Calu3 (cell line): ENCODE measurements at regions not wholly inside any gene's neighbourhood (a gene's known extent, or its start where the extent isn't known, plus 50 kb on each side); places are given as distances from the start of the nearest gene placed in this dataset.

Experiments
- BruUV-seq: library from RNA; stranded (reverse); fragments of 400-500 nt; replicated peaks from 2 replicates; lab custom pipeline; 2021; lab: Mats Ljungman, UMichigan
- CTCF ChIA-PET: fragments of 300-600 bp; sonication (Branson Sonifier 250); formaldehyde crosslinking; loops from one replicate; lab custom pipeline; 2022; ENCODE audit warnings: antibody characterized with exemption; lab: Charles Lee
- DNase-seq: peaks from one replicate; pipeline ENCODE4 v3.0.0; 2022
- H3K27ac Mint-ChIP-seq: one replicate; pipeline ENCODE4 v1.8.0; 2022; ENCODE audit warnings: mixed read lengths; ENCODE audit not compliant: unreplicated experiment
- H3K27me3 Mint-ChIP-seq: one replicate; pipeline ENCODE4 v1.8.0; 2022; ENCODE audit warnings: mixed read lengths; ENCODE audit not compliant: unreplicated experiment
- H3K36me3 Mint-ChIP-seq: one replicate; pipeline ENCODE4 v1.8.0; 2022; ENCODE audit warnings: mild to moderate bottlenecking, moderate library complexity, mixed read lengths; ENCODE audit not compliant: insufficient read depth, unreplicated experiment
- H3K4me1 Mint-ChIP-seq: one replicate; pipeline ENCODE4 v1.8.0; 2022; ENCODE audit warnings: mild to moderate bottlenecking, low read depth, mixed read lengths; ENCODE audit not compliant: unreplicated experiment
- H3K4me3 Mint-ChIP-seq: one replicate; pipeline ENCODE4 v1.8.0; 2022; ENCODE audit warnings: mild to moderate bottlenecking, low read depth, moderate library complexity, mixed read lengths; ENCODE audit not compliant: unreplicated experiment
- H3K9me3 Mint-ChIP-seq: one replicate; pipeline ENCODE4 v1.8.0; 2022; ENCODE audit warnings: low read depth, mixed read lengths; ENCODE audit not compliant: unreplicated experiment
- intact Hi-C: fragments of 100-400 bp; cut with micrococcal nuclease; formaldehyde crosslinking; loops from one replicate; pipeline ENCODE4 v1.10.0; 2022; ENCODE audit not compliant: unreplicated experiment
- TF ChIP-seq, protein P1 (sequence below): fragments of 200-600 bp; IDR thresholded peaks from one replicate; pipeline ENCODE4 v1.8.0; 2022; ENCODE audit warnings: antibody characterized with exemption; ENCODE audit not compliant: unreplicated experiment

DNA sequence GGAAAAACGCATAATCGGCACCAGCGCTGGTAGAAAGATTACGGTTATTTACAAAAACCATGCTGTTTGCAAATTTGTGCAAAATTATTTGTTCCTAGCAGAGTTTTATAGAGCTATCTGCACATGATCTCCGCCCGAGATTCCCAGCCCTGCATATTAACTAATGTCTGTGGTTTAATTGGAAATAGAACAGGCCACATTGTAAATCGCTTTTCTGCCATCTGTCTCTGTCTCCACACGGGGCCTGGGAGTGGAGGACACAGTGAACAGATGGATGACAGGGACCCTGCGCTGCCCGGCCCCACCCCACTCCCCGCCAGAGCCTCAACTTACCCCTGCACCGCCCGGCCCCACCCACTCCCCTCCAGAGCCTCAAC is 126.9 kb downstream of the FAM53A start:
- H3K4me1 Mint-ChIP-seq, result no peaks in the 10 kb centered on the region
- BruUV-seq, result no TSS peak
- TF ChIP-seq, protein P1, sequence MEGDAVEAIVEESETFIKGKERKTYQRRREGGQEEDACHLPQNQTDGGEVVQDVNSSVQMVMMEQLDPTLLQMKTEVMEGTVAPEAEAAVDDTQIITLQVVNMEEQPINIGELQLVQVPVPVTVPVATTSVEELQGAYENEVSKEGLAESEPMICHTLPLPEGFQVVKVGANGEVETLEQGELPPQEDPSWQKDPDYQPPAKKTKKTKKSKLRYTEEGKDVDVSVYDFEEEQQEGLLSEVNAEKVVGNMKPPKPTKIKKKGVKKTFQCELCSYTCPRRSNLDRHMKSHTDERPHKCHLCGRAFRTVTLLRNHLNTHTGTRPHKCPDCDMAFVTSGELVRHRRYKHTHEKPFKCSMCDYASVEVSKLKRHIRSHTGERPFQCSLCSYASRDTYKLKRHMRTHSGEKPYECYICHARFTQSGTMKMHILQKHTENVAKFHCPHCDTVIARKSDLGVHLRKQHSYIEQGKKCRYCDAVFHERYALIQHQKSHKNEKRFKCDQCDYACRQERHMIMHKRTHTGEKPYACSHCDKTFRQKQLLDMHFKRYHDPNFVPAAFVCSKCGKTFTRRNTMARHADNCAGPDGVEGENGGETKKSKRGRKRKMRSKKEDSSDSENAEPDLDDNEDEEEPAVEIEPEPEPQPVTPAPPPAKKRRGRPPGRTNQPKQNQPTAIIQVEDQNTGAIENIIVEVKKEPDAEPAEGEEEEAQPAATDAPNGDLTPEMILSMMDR, result no peak
- H3K9me3 Mint-ChIP-seq, result no peaks in the 10 kb centered on the region
- H3K4me3 Mint-ChIP-seq, result no peak overlapping the region
- peaks cover 85% of the 10 kb centered on the region for H3K27me3 Mint-ChIP-seq
- DNase-seq, result no peak
- intact Hi-C loops, result no loop called here
- CTCF ChIA-PET, result no interaction called here
- no peak overlapping the region for H3K27ac Mint-ChIP-seq
- no peaks in the 10 kb centered on the region for H3K36me3 Mint-ChIP-seq

DNA sequence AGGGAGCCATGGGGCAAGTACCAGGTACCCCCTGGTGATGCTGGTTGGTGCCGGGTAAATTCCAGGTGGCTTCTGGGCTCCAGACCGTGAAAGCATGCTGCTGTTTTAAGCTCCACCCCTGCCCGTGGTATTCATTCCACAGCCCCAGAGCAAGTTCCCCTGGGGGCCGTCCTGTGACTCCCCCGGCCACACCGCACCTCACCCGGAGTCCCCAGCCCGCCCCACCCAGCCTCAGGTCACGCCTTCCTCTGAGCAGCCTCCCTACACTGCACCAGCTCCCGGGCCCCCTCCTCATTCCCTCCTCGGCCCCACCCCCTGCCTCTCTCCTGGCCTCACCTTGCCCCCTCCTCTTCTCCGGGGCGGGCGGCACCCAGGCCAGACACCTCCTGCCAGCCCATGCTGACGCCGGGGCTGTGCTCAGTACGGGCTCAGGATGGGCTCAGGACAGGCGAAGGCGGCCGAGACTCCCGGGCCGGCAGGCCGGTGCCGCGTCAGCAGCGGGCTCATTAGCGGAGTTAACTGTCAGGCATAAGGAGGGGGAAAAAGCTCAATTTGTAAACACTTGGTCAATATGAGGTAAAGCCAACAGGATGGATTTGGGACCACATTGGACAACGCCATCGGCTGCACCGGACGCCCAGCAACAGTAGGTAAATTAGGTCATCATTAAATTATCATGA is 127.4 kb downstream of the FAM53A start:
- Mint-ChIP-seq H3K27me3 (peaks cover 80% of the 10 kb centered on the region), H3K9me3 (no peaks in the 10 kb centered on the region), H3K4me1 (no peaks in the 10 kb centered on the region), H3K4me3 (no peak overlapping the region), H3K36me3 (no peaks in the 10 kb centered on the region), H3K27ac (no peak overlapping the region)
- DNase-seq, result no peak
- TF ChIP-seq, protein P1, result no peak
- no TSS peak for BruUV-seq
- CTCF ChIA-PET, result no interaction called here
- intact Hi-C loops, result no loop called here

DNA sequence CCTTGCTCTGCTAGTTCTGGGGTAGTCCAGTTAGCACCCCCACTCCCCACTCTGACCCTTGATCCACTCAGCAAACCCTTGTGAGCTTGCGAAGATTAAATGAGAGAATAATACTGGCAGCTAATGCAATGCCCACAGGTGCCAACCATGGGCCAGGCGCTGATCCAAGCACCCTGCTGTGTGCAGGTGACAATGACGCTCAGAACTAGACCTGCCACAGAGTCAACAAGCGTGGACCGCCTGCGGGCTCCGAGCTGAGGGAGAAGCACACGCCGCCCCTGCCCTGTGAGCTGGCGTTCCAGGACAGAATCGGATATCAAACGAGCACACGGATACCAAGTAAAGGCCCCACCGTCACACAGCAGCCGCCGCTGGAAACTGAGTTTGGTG is 129.2 kb downstream of the FAM53A start:
- Mint-ChIP-seq H3K27ac (no peak overlapping the region), H3K27me3 (peaks cover 72% of the 10 kb centered on the region), H3K9me3 (no peaks in the 10 kb centered on the region), H3K36me3 (no peaks in the 10 kb centered on the region), H3K4me3 (no peak overlapping the region), H3K4me1 (no peaks in the 10 kb centered on the region)
- TF ChIP-seq, protein P1, result no peak
- BruUV-seq, result no TSS peak
- CTCF ChIA-PET, result no interaction called here
- no peak for DNase-seq
- intact Hi-C loops, result no loop called here

DNA sequence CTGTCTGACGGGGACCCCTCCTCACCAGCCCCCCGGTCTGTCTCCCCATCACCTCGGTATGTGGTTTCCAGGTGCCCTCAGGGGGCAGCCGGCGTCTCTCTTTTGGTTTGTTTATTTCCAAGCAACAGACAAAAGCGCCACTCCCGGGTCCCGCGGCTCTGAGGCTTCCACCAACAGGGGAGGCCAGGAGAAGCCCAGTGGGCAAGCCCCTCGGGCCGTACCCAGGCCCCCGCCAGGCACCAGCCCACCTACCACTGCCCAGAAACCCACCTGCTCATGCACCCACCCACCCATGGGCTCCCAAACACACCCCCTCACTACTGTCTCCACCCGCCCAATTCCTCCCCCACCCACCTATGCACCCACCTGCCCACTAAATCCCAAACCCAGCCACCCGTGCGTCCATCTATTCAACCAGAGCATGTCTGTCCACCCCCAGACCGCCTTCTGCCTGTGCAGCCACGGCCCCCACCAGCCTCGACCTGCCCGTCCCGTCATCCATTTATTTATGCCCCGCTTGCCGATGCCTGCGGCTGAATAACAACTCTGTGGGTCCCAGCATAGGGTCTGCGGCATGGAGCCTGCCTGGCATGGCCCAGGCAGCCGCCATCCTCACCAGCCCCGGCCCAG is 129.8 kb downstream of the FAM53A start:
- TF ChIP-seq, protein P1, result no peak
- intact Hi-C loops, result no loop called here
- BruUV-seq, result no TSS peak
- no peak overlapping the region for H3K27ac Mint-ChIP-seq
- H3K9me3 Mint-ChIP-seq, result no peaks in the 10 kb centered on the region
- H3K27me3 Mint-ChIP-seq, result peaks cover 68% of the 10 kb centered on the region
- no peak overlapping the region for H3K4me3 Mint-ChIP-seq
- no peak for DNase-seq
- H3K36me3 Mint-ChIP-seq, result no peaks in the 10 kb centered on the region
- no peaks in the 10 kb centered on the region for H3K4me1 Mint-ChIP-seq
- CTCF ChIA-PET, result no interaction called here
